ENCODE measurements at regions not wholly inside any gene's neighbourhood (a gene's known extent, or its start where the extent isn't known, plus 50 kb on each side); places are given as distances from the start of the nearest gene placed in this dataset.

- TF ChIP-seq CTCF (IDR thresholded peaks at IDR 0.05; ENCODE audit: unreplicated experiment) = no peak
- Mint-ChIP-seq H3K4me3 (ENCODE audit: low read depth) (no peak overlapping the region), H3K4me1 (ENCODE audit: low read depth) (no peaks in the 10 kb centered on the region), H3K27me3 (no peaks in the 10 kb centered on the region), H3K36me3 (ENCODE audit: insufficient read depth) (no peaks in the 10 kb centered on the region), H3K27ac (no peak overlapping the region), H3K9me3 (ENCODE audit: low read depth) (no peaks in the 10 kb centered on the region)
- no peak for DNase-seq (ENCODE audit: low spot score, unreplicated experiment)
Measured at GRCh38 chr7:54904130-54904529, 114.7 kb upstream of the EGFR start.

GRCh38 chr7:54904986-54905385 is 113.8 kb upstream of the EGFR start:
- Mint-ChIP-seq H3K36me3 (ENCODE audit: insufficient read depth) (no peaks in the 10 kb centered on the region), H3K4me3 (ENCODE audit: low read depth) (no peak overlapping the region), H3K27me3 (no peaks in the 10 kb centered on the region), H3K9me3 (ENCODE audit: low read depth) (no peaks in the 10 kb centered on the region), H3K4me1 (ENCODE audit: low read depth) (no peaks in the 10 kb centered on the region), H3K27ac (no peak overlapping the region)
- no peak for TF ChIP-seq CTCF (IDR thresholded peaks at IDR 0.05; ENCODE audit: unreplicated experiment)
- no peak for DNase-seq (ENCODE audit: low spot score, unreplicated experiment)

- TF ChIP-seq CTCF (IDR thresholded peaks at IDR 0.05; ENCODE audit: unreplicated experiment) = no peak
- Mint-ChIP-seq H3K27me3 (no peaks in the 10 kb centered on the region), H3K36me3 (ENCODE audit: insufficient read depth) (no peaks in the 10 kb centered on the region), H3K4me3 (ENCODE audit: low read depth) (no peak overlapping the region), H3K27ac (no peak overlapping the region), H3K4me1 (ENCODE audit: low read depth) (no peaks in the 10 kb centered on the region), H3K9me3 (ENCODE audit: low read depth) (no peaks in the 10 kb centered on the region)
- DNase-seq (ENCODE audit: low spot score, unreplicated experiment) = no peak
Measured at GRCh38 chr7:54906963-54907362, 111.9 kb upstream of the EGFR start.

GRCh38 chr7:54907981-54908380 is 110.8 kb upstream of the EGFR start:
- H3K27me3 Mint-ChIP-seq = no peaks in the 10 kb centered on the region
- no peak overlapping the region for H3K27ac Mint-ChIP-seq
- no peak for DNase-seq (ENCODE audit: low spot score, unreplicated experiment)
- no peak overlapping the region for H3K4me3 Mint-ChIP-seq (ENCODE audit: low read depth)
- no peaks in the 10 kb centered on the region for H3K4me1 Mint-ChIP-seq (ENCODE audit: low read depth)
- no peaks in the 10 kb centered on the region for H3K36me3 Mint-ChIP-seq (ENCODE audit: insufficient read depth)
- no peak for TF ChIP-seq CTCF (IDR thresholded peaks at IDR 0.05; ENCODE audit: unreplicated experiment)
- no peaks in the 10 kb centered on the region for H3K9me3 Mint-ChIP-seq (ENCODE audit: low read depth)

- H3K9me3 Mint-ChIP-seq (ENCODE audit: low read depth) = no peaks in the 10 kb centered on the region
- H3K27me3 Mint-ChIP-seq = no peaks in the 10 kb centered on the region
- no peaks in the 10 kb centered on the region for H3K36me3 Mint-ChIP-seq (ENCODE audit: insufficient read depth)
- DNase-seq (ENCODE audit: low spot score, unreplicated experiment) = no peak
- no peak overlapping the region for H3K27ac Mint-ChIP-seq
- H3K4me3 Mint-ChIP-seq (ENCODE audit: low read depth) = no peak overlapping the region
- no peaks in the 10 kb centered on the region for H3K4me1 Mint-ChIP-seq (ENCODE audit: low read depth)
- no peak for TF ChIP-seq CTCF (IDR thresholded peaks at IDR 0.05; ENCODE audit: unreplicated experiment)
Measured at GRCh38 chr7:54908760-54909438, 109.9 kb upstream of the EGFR start.
